CD4-positive, alpha-beta T cell treated with Interleukin-17A for 1 hour (primary cell): ENCODE measurements at regions not wholly inside any gene's neighbourhood (a gene's known extent, or its start where the extent isn't known, plus 50 kb on each side); places are given as distances from the start of the nearest gene placed in this dataset.
"Not testable (repeated sequence)": the region's sequence is repeated elsewhere in the genome, so short reads cannot be mapped to it uniquely, and the experiment has no call there.

Experiments
- DNase-seq: peaks from one replicate; pipeline ENCODE4 v3.0.0-alpha.2; 2020

DNA sequence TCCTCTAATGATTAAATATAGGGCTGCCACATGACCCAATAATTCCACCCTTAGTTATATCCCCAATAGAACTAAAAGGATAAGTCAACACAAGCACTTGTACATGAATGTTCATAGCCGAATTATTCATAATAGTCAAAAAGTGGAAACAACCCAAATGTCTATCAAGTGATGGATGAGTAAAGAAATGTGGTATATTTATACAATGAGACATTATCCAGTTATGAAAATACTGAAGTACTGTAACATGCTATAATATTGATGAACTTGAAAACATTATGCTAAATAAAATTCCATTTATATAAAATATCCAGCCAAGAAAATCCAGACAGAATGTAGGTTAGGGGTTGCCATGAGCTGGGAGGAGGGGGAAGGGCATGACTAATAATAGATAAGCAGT, 436.7 kb upstream of the AADAT start:
- no peak for DNase-seq

DNA sequence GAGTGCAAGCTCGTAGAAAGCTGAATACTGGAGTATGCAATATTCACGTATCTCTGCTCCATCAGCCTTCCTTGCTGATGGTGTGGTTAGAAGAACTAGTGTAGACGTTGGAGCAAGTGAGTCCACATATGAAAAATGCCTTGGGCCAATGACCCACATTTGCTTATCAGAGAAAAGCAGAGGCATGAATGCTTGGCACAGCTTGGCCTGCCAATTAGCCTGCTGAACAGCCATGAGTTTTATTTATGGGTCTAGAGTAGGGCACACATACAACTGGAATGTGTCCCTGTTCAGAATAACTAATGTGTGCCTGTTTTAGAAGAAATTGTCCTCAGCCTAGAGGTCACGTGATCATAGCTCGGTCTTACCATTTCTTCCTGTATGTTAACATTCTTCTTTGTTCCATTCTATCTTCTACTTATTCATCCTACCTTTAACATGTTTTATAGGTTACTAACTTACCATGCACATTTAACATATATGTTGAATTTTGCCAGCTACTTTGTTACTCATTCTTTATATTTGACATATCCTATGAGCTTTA, 432.7 kb upstream of the AADAT start:
- DNase-seq: no peak

DNA sequence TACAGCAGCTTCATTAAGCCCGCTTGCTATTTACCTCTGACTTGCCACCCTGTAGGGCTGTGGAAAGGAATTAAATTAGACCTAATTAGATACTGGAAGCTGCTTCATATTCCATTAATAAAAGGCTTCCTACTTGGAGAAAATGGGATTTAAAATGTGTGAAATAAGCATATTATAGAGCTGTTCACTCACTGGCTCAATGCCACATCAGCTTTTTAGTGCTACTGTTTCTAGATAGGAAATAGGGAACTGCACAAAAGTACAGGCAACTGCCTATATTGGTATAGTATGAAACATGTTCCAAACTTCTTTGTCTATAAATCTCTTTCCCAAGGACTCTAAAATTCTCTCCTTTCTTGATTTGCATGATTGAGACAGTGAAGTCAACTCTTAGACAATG, 407.9 kb upstream of the AADAT start:
- no peak for DNase-seq

DNA sequence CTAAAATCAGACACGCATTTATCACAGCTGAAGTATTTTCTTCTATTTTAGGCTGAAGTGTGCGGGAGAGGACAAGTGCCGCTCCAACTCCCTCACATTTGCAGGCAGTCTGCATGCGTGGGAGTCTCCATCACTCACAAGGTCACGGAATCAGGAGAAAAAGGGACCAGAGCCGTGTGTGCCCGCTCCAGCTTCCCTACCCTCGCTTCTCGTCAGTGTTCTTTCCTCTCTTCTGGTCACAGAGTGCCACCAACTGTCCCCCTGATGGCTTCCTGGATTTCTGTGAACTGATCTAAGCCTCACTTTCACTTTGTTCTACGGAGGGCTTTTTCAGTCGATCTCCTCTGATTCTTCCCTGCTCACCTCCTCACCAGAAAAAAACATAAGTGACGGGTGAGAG, 407.4 kb upstream of the AADAT start:
- no peak for DNase-seq

DNA sequence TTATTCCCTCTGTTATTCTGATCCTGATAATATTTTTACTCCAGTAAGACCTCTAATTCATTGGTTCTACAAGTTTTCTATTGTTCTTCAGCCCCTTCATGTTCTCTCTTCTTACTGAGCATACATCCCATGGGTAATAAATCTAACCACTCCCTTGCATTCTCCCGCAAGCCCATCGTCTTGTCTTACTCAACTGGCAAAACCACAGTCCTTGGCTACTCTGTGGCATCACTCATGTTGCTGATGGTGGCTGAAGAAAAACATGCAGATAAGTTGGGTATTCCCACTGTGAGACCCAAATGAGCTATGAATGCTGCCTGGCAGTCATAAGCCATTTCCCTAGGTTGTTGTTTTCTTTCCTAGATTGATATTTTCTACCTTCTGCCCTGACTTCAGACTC, 402.2 kb upstream of the AADAT start:
- no peak for DNase-seq

DNA sequence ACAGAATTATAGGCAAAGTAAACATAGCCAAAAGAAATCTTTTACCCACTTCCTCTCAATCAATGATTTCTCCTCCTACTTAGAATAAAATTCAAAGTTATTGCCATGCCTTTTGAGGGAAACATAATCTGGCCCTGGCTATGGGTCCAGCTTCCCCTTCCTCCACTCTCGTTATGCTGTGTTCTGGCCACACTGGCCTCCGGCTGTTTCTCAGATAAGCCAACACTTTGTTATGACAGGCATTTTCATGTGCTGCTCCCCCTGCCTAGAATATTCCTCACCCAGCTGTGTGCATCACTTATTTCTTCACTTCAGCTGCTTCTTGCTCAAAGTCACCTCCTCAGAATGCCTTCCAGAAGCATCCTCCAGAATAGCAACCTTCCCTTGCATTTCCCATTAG, 386.6 kb upstream of the AADAT start:
- no peak for DNase-seq

DNA sequence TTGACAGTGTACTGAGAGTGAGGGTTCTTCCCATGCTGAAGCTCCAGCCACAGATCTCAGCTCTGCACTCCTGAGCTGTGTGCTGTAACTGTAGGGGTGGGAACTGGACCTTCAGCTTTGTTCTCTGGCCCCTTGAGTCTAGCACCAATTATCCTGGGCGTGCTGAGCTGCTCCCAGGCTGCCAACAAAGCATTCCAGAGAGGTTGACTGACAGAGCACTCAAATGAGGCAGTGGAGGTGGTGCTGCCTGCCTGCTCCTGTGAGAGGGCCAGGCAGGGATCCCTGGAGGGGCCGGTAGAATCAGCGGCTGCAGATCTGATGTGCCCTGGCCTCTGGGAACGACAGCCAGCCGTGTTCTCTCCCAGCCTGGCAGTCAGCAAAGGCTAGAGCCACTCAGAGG, 375.7 kb upstream of the AADAT start:
- DNase-seq: no peak

DNA sequence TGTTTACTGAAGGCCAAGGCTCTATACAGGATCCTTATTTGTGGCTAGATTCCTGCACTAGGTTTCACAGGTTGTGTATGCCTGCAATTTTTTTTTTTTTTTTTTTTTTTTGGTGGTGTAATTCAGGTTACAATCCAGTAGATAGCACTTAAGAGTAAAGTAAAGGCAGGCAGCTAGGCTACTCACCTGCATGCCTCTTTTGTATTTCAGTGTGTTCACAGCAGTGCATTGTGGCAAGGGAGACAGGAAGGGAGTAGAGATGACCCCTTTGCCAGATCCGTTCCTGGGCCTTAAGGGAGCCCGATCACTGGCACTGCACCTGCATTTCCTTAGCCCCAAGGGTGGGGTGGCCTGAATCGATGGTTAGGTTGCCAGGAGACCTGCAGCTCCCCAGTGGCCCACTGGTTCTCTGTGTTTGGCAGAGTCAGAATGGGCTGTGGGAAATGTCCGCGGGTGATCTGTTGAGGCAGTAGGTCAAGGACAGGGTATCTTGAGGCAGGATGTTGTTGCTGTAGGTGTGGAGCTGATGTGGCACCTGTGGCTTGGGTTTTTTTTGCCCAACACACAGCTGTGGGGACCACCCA, 374.9 kb upstream of the AADAT start:
- no peak for DNase-seq

DNA sequence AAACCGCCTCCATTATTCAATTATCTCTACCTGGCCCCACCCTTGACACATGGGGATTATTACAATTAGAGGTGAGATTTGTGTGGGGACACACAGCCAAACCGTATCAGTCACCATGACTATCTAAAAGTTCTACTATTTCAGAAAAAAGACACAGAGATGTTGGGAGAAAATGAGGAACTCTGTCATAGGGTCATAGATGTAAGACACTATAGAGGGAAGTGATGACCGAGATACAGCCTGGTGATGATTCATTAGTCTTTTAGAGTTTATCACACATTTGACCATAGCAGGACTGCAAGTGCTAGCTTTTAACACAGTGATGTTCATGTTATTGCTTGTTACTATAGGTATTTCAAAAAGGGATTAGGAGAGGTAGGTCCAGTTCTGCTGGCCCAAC, 357.0 kb upstream of the AADAT start:
- no peak for DNase-seq

DNA sequence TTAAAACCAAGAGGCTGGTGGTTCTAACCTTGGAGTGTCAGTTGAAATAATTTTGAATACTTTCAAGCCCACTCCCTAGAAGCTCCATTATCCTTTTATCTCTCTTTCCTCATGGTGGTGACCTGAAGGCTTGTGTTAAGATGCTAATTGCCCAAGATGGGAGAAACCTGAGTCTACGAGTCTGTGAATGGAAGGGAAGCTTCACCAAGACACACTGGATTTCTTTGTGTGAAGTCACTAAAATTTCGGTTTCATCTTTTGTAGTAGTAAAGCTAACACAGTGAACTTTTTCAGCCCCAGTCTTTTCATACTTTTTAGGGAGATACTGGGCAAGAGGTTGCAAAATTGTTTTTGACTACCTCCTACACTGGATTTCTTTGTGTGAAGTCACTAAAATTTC, 351.4 kb upstream of the AADAT start:
- DNase-seq: not testable (repeated sequence)

DNA sequence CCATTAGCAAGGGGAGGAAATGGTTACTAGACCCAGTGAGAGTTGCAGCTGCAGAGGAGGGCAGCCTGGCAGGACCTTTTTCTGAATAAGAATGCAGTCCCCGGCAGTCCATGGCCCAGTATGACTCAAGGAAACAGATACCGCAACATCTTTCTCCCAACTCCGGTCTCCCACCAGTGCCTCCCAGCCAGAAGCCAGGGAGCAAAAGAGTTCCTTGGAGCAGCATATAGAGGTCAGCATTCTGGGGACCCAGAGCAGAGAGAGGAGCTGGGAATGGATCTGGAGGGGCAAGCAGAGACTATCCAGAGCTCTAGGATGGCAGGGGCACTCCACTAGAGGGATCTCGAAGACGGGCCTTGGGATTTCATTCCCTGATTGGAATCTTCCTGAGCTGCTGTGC, 339.2 kb upstream of the AADAT start:
- DNase-seq: no peak

DNA sequence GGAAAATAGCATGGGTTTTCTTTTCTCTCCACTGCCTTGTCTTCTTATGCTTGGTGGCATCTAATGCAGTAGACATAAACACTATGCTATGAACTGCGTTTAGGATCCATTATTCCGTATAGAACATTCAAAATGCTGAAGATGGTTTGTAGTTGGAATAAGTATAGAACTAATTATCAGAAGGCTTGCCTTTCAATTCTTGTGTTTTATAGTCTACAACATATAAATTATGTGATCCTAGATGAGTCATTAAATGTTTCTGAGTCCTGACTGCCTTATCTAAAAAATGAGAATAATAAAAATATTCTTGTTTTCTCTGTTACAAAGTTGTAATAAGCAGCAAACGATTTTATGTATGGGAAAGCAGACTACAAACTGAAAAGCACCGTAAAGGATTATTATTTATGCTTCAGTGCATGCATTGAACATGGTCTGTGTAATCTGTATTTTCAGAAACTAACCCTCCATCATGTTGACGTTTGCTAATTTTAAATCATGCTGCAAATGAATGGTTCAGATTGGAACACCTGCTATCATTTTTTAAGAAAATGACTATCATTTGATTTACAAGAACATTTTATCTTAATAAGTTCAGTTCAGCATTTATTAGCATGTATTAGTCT, 335.9 kb upstream of the AADAT start:
- no peak for DNase-seq

DNA sequence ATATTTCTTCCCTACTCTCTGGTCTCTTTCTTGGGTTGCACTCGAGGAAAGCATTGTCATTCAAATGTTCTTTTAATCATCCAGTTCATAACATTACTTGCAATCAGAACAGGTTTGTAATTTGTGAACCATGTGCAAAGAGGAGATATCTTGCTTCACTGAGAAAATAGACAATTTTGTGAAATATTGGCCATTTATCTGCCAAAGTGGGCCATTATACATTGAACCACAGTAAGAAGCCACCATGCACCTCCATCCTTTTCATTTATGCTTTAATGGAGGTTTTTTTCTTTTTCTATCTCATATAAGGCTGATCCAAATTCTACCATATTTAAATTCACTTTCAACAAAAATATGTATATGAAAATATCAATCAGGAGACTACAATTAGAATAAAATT, 335.3 kb upstream of the AADAT start:
- no peak for DNase-seq

DNA sequence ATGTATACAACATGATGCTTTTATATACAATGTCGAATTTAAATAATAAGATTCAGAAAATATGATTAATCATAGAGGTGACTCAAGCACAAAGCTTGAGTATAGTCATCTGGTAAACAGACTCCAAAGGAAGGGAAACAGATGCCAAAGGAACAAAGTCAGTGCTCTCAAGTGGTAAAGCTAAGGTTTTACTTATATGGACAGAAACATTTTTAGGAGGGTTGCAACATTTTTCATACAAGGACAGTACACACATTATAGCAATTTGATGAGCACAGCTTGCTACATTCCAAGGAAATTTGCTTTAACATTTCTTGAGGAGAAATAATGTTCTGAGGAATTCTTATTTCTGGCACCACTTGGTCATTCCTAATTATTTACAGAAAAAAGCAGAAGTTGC, 333.4 kb upstream of the AADAT start:
- DNase-seq: no peak

DNA sequence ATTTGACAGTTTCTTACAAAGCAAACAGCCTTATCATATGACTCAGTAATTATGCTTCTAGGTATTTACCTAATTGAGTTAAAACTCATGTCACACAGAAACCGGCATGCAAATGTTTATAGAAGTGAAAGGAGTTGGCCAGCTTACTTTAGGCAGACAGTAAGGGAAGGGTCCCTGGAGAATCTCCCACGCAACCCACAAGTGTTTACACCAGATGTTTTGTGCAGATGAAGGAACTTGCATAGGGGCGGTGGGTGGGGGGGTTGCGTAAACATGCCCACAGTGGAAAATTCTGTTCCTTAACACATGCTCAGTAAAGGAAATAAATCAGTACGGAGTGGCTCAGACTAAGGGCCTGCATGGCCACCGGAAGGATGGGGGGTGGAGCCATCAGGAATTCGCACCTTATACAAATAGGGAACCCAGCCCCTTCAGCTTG, 330.5 kb upstream of the AADAT start:
- DNase-seq: no peak

DNA sequence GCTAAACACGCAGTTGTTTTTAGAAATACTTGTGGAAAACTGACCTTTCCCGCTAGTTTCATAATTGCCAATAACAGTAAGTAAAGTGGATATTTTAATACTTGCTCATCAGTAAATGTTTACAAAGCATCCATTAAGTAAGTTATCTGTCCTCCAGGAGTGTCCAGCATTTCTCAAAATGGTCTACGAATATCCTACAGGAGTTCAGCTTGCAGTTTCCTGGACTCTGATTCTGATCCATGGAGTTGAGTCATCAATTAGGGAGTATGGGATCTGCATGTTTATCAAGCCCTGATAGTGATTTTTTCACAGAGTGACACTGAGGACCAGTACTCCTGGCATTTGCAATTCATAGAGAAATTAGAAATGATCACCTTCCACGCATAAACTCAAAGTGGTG, 325.2 kb upstream of the AADAT start:
- no peak for DNase-seq

DNA sequence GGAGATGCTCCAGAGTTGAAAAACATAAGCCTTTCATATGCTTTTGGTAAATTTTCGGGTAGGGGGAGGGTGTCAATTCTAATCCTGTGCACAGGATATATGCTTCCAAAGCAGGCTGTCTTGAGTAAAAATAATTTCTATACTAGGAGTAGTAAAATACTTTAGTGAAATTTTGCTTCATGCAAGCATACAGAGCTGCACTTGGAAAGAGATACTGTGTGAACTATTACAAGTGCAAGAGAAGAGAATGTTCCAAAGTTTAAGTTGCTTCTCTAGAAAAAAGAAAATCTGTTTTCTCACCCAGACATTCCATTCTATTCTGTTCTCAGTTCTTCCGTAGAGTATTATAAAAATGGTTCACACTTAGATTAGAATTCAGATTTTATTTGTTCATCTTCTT, 324.6 kb upstream of the AADAT start:
- DNase-seq: no peak

DNA sequence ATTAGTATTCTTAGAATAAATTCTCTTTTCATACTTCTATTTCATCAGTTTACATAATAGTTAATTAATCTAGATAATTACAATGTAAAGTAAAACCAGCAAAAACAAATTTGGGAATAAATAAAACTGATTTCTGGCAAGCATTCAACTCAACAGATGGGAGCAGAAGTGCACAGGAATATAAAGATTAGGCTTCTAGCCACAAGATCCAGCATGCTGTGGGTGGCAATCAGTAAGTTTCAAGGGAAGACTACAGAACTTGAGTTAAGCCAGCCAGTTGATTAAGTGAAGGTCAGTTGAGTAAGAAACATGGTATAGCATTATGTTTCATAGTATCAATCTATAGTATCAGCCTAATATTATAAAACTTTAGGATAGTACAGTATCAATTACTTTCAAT, 324.2 kb upstream of the AADAT start:
- DNase-seq: no peak

DNA sequence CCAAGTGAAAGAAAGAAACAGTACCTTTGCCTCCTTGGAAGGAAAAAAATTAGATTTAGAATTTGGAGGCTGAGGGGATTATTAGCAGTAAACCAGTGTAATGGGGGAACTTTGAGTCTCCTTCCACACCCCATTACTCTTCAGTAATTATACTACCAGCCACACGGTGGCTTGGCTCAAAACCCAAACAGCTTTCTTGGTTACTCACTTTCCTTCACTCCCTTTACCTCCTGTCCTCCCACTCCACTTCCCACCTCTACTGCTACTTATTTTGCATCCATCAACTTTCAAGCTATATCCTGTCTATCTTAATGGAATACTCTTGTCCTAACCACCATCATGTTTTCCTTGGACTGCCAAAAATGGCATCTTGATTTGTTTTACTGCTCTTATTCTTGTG, 310.6 kb upstream of the AADAT start:
- no peak for DNase-seq

DNA sequence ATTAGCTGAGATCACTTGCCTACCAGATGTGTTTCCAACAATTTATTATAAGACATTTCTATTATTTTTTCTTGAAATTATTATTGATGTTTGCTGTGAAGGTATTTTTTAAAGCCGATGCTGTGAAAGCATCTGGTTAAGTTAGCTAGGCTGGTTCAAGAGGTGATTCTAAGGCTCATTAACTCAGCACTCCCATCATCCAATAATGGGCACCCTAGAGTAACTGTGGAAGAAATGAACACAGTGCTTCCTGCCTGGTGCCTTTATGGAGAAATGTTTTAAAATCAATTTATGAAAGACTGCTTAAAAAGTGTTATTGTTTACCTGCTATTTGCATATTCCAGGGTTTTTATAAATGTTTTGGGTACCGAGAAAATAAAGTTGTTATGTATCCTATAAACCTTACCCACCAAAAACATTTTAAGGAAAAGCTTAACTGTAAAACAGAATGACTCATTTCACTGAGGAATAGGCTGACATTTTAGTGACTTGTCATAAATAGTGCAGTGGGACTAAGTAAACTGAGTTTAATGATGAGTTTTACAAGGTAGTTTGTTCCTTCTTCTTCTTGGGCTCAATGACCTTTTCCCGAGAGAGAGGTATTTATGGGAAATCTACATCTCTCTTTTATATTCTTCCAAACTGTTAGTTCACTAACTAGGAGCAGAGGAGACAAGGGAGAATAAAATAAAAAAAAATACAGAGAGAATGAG, 310.0 kb upstream of the AADAT start:
- DNase-seq: no peak

DNA sequence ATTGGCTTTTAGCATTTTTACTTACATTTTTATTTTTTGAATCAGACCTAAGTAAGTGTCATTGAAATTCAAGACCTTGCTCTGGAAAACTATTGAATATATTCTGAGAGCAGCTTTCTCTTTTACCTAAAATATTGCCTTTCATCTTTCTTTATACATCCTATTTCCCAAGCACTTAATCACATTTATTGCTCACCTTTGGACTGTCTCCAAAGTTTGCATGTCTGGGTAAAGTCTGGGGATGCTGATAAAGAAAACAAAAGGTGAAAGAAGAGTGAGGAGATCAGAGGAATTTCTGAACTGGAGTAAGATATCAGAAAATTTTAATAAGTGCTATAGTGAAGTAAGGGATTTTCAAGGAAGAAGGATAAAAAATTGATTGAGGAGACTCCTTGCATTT, 308.5 kb upstream of the AADAT start:
- DNase-seq: no peak

DNA sequence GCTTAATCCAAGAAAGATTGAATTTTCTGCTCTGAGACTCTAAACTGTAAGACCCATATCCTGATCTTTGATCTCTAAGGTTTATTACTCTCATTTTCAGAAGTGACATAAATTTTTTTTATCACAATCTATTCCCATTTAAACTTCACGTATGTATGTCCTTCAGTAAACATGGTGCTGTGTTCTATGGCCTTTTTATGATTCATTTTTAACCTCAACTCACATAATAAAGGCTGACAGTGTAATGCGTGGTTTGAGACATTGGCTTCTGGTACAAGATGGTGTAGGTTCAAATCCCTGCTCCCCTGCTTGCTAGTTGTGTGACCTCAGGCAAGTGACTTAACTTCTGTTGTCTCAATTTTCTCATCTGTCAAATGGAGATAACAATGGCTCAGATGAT, 306.0 kb upstream of the AADAT start:
- no peak for DNase-seq

DNA sequence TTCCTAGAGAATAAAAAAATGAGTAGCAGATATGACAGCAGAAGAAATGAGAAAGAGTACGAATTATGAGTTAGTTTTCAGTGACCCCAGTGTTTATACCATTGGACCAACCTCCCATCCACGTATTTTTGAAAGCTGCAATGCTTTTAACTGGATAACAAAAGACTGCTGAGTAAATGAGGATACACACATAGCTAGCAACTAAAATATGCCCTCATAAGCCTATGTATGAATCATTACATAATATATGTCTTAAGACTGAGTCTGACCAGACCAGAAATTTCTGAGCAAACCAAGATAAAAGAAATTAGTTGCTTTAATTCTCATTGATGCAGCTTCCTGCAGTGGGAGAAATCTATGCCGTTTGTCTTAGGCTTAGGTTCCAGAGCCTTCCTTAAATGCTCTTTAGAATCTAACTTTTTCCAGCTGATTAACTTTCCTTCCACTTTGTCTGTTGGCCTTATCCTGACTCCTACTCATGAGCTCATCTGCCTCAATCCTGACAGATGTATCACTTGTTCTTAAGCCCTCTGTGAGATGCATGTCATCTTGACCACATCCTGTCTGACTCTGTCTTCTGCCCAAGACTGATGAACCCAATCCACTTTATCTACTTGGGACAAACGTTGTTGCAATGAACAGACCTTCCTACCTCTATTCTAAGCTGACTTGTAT, 301.4 kb upstream of the AADAT start:
- DNase-seq: no peak

DNA sequence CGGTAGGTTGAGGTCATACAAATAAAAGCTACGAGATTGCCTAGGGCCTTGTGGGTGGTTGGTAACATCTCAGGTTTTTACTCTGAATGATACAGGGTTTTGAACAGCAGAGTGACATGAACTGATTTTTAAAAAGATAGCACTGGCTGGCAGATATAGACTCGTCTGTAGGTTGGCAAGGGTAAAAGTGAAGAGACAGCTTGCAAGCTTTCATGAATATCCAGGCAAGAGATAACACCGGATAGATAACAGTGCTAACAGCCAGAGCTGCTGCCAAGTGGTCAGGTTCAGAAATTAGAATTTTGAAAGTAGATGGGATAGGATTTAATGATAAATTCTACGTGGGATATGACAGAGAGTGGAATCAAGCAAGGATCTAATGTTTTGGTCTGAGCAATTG, 299.7 kb upstream of the AADAT start:
- DNase-seq: no peak
